Fibroblast of lung (primary cell): ENCODE measurements at regions not wholly inside any gene's neighbourhood (a gene's known extent, or its start where the extent isn't known, plus 50 kb on each side); places are given as distances from the start of the nearest gene placed in this dataset.

Experiments
- DNase-seq, 2 donors: peaks; one replicate each; pipeline versions ENCODE4 v3.0.0 to v3.0.0-alpha.2; 2010; ENCODE audit warnings: low read depth in 2 of 2
- H2AFZ ChIP-seq: 2 replicates; pipeline ENCODE4 v1.5.1; 2012; ENCODE audit warnings: low read length, control low read depth, inconsistent platforms
- H3K27ac ChIP-seq: 2 replicates; pipeline ENCODE4 v1.5.1; 2011; ENCODE audit warnings: low read length, control low read depth; ENCODE audit not compliant: insufficient read depth
- H3K27me3 ChIP-seq: 2 replicates; pipeline ENCODE4 v1.5.1; 2011; ENCODE audit warnings: mild to moderate bottlenecking, low read length; ENCODE audit not compliant: control insufficient read depth, insufficient read depth
- H3K36me3 ChIP-seq: 2 replicates; pipeline ENCODE4 v1.5.1; 2011; ENCODE audit warnings: low read length; ENCODE audit not compliant: control insufficient read depth, insufficient read depth
- H3K4me1 ChIP-seq: 2 replicates; pipeline ENCODE4 v1.5.1; 2011; ENCODE audit warnings: low read length; ENCODE audit not compliant: control insufficient read depth, insufficient read depth; ENCODE audit errors: extremely low read depth
- H3K4me2 ChIP-seq: 2 replicates; pipeline ENCODE4 v1.5.1; 2011; ENCODE audit warnings: low read length, control low read depth; ENCODE audit not compliant: insufficient read depth; ENCODE audit errors: extremely low read depth
- H3K4me3 ChIP-seq, 4 experiments: fragments of 200-600 bp in 1 of 4; sonication (generic) in 1 of 4; replicated peaks in 1 of 4; 2 replicates each; pipeline ENCODE4 v1.5.1; 2011 to 2016; ENCODE audit warnings: low read length in 4 of 4, low read depth in 3 of 4, mild to moderate bottlenecking in 3 of 4, control low read depth in 2 of 4, inconsistent platforms in 1 of 4, mixed read lengths in 1 of 4; ENCODE audit not compliant: insufficient read depth in 1 of 4; ENCODE audit errors: control extremely low read depth in 1 of 4
- H3K79me2 ChIP-seq: 2 replicates; pipeline ENCODE4 v1.5.1; 2012; ENCODE audit warnings: mild to moderate bottlenecking, low read length, inconsistent platforms; ENCODE audit not compliant: control insufficient read depth, insufficient read depth
- H3K9ac ChIP-seq: 2 replicates; pipeline ENCODE4 v1.5.1; 2011; ENCODE audit warnings: mild to moderate bottlenecking, low read length, control low read depth; ENCODE audit not compliant: insufficient read depth
- H3K9me3 ChIP-seq: 2 replicates; pipeline ENCODE4 v1.5.1; 2012; ENCODE audit warnings: low read depth, low read length; ENCODE audit not compliant: control insufficient read depth, insufficient read depth
- H4K20me1 ChIP-seq: 2 replicates; pipeline ENCODE4 v1.5.1; 2011; ENCODE audit warnings: low read length; ENCODE audit not compliant: control insufficient read depth, insufficient read depth; ENCODE audit errors: extremely low read depth
- CTCF ChIP-seq, 2 donors: IDR thresholded peaks in 1 of 2; conservative IDR thresholded peaks in 1 of 2; 1 replicate in 1 of 2; 2 replicates in 1 of 2; pipeline ENCODE4 v1.5.1; 2011 to 2012; ENCODE audit warnings: low read length in 2 of 2, control low read depth in 1 of 2, inconsistent platforms in 1 of 2, low read depth in 1 of 2, mild to moderate bottlenecking in 1 of 2
- EZH2 ChIP-seq: IDR thresholded peaks from 2 replicates; pipeline ENCODE4 v1.5.1; 2012; ENCODE audit warnings: low read length, control low read depth, mild to moderate bottlenecking; ENCODE audit errors: missing control alignments

GRCh38 chr12:77323788-77324415 is 258.5 kb upstream of the E2F7 start:
- Histone ChIP-seq H3K27me3 (peaks cover 5% of the 10 kb centered on the region), H3K79me2 (no peaks in the 10 kb centered on the region), H3K4me1 (no peaks in the 10 kb centered on the region), H3K9ac (no peak overlapping the region), H3K36me3 (no peaks in the 10 kb centered on the region), H3K27ac (no peak overlapping the region), H3K9me3 (no peaks in the 10 kb centered on the region), H3K4me2 (no peak overlapping the region), H3K4me3 (peak overlapping the region in 2 of 4 experiments; percentile 50 to 86), H2AFZ (no peak overlapping the region), H4K20me1 (no peaks in the 10 kb centered on the region)
- TF ChIP-seq EZH2 (no peak), CTCF (conservative IDR thresholded peaks at IDR 0.05 in 1 of 2, IDR thresholded peaks at IDR 0.05 in 1 of 2; ENCODE audit: low read depth in 1 of 2, low read length in 2 of 2) (no peak)
- DNase-seq: no peak

- Histone ChIP-seq H3K4me1 (no peaks in the 10 kb centered on the region), H3K27ac (no peak overlapping the region), H3K27me3 (no peaks in the 10 kb centered on the region), H3K36me3 (no peaks in the 10 kb centered on the region), H3K9ac (no peak overlapping the region), H2AFZ (no peak overlapping the region), H3K4me2 (no peak overlapping the region), H3K4me3 (no peak overlapping the region), H3K79me2 (no peaks in the 10 kb centered on the region), H4K20me1 (no peaks in the 10 kb centered on the region), H3K9me3 (no peaks in the 10 kb centered on the region)
- no peak for TF ChIP-seq EZH2
- TF ChIP-seq CTCF (conservative IDR thresholded peaks at IDR 0.05 in 1 of 2, IDR thresholded peaks at IDR 0.05 in 1 of 2; ENCODE audit: low read depth in 1 of 2, low read length in 2 of 2): no peak
- DNase-seq: no peak
Observed at GRCh38 chr12:77319166-77319565, 253.8 kb upstream of the E2F7 start.

GRCh38 chr12:77315407-77315806 is 250.0 kb upstream of the E2F7 start:
- no peaks in the 10 kb centered on the region for H3K9me3 ChIP-seq
- H3K27me3 ChIP-seq: no peaks in the 10 kb centered on the region
- no peak overlapping the region for H3K9ac ChIP-seq
- DNase-seq: no peak
- H3K4me1 ChIP-seq: no peaks in the 10 kb centered on the region
- H3K36me3 ChIP-seq: no peaks in the 10 kb centered on the region
- TF ChIP-seq EZH2 (no peak), CTCF (conservative IDR thresholded peaks at IDR 0.05 in 1 of 2, IDR thresholded peaks at IDR 0.05 in 1 of 2; ENCODE audit: low read depth in 1 of 2, low read length in 2 of 2) (no peak)
- no peak overlapping the region for H3K4me3 ChIP-seq
- H4K20me1 ChIP-seq: no peaks in the 10 kb centered on the region
- no peak overlapping the region for H3K4me2 ChIP-seq
- H2AFZ ChIP-seq: no peak overlapping the region
- H3K27ac ChIP-seq: no peak overlapping the region
- H3K79me2 ChIP-seq: no peaks in the 10 kb centered on the region
